ENCODE measurements at regions not wholly inside any gene's neighbourhood (a gene's known extent, or its start where the extent isn't known, plus 50 kb on each side); places are given as distances from the start of the nearest gene placed in this dataset.

DNA sequence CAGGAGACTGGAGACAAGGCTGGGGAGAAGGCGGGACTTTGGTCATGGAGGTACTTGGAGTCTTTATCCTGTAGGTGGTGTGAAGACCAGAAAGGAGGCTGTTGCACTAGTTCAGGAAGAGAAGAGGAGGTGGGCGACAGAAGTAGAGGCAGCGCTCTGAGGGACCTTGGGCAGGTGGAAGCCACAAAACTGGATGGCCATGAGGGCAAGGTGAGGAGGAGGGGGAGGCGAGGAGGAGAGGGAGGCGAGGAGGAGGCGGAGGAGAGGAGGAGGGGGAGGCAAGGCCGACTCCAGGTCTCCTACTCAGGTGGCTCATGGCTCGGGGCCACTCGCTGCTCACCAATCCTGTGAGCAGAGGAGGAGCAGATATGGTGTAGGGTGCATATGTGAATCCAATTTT lies 125.6 kb downstream of the RPLP1 start:
- Histone ChIP-seq H3K9ac (ENCODE audit: low read length) (no peak overlapping the region), H3K4me2 (ENCODE audit: low read length) (no peak overlapping the region), H4K20me1 (ENCODE audit: insufficient read depth, low read length) (no peaks in the 10 kb centered on the region), H3K4me1 (ENCODE audit: insufficient read depth, low read length, severe bottlenecking) (peaks cover 4% of the 10 kb centered on the region), H3F3A (ENCODE audit: insufficient read depth, low read length) (no peaks in the 10 kb centered on the region), H3K36me3 (ENCODE audit: insufficient read depth, low read length) (no peaks in the 10 kb centered on the region), H3K27me3 (ENCODE audit: insufficient read depth, low read length) (peaks cover 6% of the 10 kb centered on the region; the same call in 1 of the 2 replicates), H3K9me2 (ENCODE audit: low read depth, low read length) (no peaks in the 10 kb centered on the region), H3K79me2 (ENCODE audit: insufficient read depth, low read length) (no peaks in the 10 kb centered on the region), H3K27ac (ENCODE audit: low read depth, low read length, poor library complexity, severe bottlenecking) (no peak overlapping the region), H2AFZ (ENCODE audit: low read length) (no peak overlapping the region), H3K4me3 (ENCODE audit: low read depth, low read length, poor library complexity, severe bottlenecking) (no peak overlapping the region), H3K9me3 (ENCODE audit: low read length) (no peaks in the 10 kb centered on the region)
- TF ChIP-seq, protein P1, sequence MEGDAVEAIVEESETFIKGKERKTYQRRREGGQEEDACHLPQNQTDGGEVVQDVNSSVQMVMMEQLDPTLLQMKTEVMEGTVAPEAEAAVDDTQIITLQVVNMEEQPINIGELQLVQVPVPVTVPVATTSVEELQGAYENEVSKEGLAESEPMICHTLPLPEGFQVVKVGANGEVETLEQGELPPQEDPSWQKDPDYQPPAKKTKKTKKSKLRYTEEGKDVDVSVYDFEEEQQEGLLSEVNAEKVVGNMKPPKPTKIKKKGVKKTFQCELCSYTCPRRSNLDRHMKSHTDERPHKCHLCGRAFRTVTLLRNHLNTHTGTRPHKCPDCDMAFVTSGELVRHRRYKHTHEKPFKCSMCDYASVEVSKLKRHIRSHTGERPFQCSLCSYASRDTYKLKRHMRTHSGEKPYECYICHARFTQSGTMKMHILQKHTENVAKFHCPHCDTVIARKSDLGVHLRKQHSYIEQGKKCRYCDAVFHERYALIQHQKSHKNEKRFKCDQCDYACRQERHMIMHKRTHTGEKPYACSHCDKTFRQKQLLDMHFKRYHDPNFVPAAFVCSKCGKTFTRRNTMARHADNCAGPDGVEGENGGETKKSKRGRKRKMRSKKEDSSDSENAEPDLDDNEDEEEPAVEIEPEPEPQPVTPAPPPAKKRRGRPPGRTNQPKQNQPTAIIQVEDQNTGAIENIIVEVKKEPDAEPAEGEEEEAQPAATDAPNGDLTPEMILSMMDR (IDR thresholded peaks at IDR 0.05; ENCODE audit: low read length) = no peak
- TF ChIP-seq EZH2 (IDR thresholded peaks at IDR 0.05; ENCODE audit: borderline replicate concordance, low read length) = no peak

DNA sequence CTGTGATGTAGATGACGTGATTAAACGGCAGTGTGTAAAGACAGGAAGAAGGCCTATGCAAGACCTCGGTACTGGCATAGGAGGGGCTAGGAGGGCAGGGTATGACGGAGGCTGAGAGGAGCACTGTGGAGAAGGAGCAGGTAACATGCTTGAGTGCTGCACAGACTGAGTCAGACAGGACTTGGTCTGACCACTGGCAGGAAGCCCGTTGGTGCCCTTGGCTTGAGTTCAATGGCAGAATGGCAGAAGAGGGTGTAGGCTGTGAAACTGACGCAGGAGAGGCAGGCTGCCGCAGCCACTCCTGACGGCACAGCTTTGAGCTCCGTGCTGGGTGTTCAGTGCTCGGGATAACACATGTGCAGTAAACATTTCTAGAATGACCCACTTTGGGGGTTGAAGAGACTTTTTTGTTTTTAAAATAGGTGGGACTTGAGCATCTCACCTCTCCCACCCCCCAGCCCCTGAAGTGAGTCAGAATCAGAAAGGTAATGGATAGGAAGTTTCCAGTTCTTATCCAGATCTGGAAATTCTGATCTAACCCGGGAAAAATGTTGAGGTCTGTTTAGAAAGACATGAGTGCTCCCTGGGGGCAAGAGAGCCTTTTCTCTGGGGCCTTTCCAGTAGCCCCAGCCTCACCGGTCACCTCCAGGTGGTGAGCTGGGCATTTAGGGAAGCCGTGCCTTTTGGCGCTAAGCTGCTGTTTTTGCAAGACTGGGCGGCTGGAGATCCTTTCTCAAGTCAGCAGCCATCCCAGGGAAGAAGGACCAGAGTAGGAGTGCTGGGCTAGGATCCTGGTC lies 126.4 kb downstream of the RPLP1 start:
- Histone ChIP-seq H3K9ac (ENCODE audit: low read length) (no peak overlapping the region), H3K36me3 (ENCODE audit: insufficient read depth, low read length) (no peaks in the 10 kb centered on the region), H3K9me2 (ENCODE audit: low read depth, low read length) (no peaks in the 10 kb centered on the region), H3K27me3 (ENCODE audit: insufficient read depth, low read length) (peaks cover 10% of the 10 kb centered on the region; the same call in 1 of the 2 replicates), H3K4me3 (ENCODE audit: low read depth, low read length, poor library complexity, severe bottlenecking) (no peak overlapping the region), H3K27ac (ENCODE audit: low read depth, low read length, poor library complexity, severe bottlenecking) (no peak overlapping the region), H3K79me2 (ENCODE audit: insufficient read depth, low read length) (no peaks in the 10 kb centered on the region), H3K9me3 (ENCODE audit: low read length) (no peaks in the 10 kb centered on the region), H3F3A (ENCODE audit: insufficient read depth, low read length) (no peaks in the 10 kb centered on the region), H2AFZ (ENCODE audit: low read length) (no peak overlapping the region), H3K4me2 (ENCODE audit: low read length) (no peak overlapping the region), H4K20me1 (ENCODE audit: insufficient read depth, low read length) (no peaks in the 10 kb centered on the region), H3K4me1 (ENCODE audit: insufficient read depth, low read length, severe bottlenecking) (peaks cover 4% of the 10 kb centered on the region)
- no peak for TF ChIP-seq EZH2 (IDR thresholded peaks at IDR 0.05; ENCODE audit: borderline replicate concordance, low read length)
- TF ChIP-seq, protein P1 (IDR thresholded peaks at IDR 0.05; ENCODE audit: low read length) = no peak

DNA sequence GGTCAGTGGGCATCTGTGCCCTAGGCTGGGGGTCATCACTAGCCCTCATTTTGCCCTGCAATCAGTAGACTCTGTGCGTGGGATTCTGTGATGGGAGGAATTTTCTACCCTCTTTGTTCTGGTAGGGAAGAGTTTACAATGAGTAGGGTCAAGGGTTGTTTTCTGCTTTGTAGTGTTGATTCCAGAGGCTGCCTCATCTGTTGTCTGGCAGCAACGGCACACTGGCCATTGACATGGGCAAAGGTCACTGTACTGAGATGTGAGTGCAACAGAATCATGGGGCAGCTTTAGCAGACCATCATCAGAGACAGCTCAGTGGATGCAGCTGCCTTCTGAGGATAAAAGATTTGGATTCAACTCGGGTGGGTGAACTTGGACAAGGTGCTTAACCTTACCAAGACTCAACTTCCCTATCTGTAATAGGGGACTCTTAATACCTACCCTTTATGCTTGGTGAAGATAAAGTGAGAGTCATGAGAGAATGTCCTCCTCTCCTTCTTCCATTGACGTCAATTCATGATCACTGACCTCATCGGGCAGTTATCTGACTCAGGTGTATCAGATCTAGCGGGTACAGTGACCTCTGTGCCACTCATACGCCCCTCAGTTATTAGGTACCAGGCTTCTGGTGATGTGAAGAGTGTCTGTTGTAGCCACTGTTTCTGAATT lies 127.5 kb downstream of the RPLP1 start:
- peaks cover 10% of the 10 kb centered on the region; the same call in 1 of the 2 replicates for H3K27me3 ChIP-seq (ENCODE audit: insufficient read depth, low read length)
- no peak overlapping the region for H3K4me2 ChIP-seq (ENCODE audit: low read length)
- H3K9me3 ChIP-seq (ENCODE audit: low read length) = no peaks in the 10 kb centered on the region
- H4K20me1 ChIP-seq (ENCODE audit: insufficient read depth, low read length) = no peaks in the 10 kb centered on the region
- no peak overlapping the region for H3K9ac ChIP-seq (ENCODE audit: low read length)
- no peak overlapping the region for H2AFZ ChIP-seq (ENCODE audit: low read length)
- no peak overlapping the region for H3K27ac ChIP-seq (ENCODE audit: low read depth, low read length, poor library complexity, severe bottlenecking)
- no peaks in the 10 kb centered on the region for H3K79me2 ChIP-seq (ENCODE audit: insufficient read depth, low read length)
- TF ChIP-seq, protein P1 (IDR thresholded peaks at IDR 0.05; ENCODE audit: low read length) = no peak
- no peak for TF ChIP-seq EZH2 (IDR thresholded peaks at IDR 0.05; ENCODE audit: borderline replicate concordance, low read length)
- H3K9me2 ChIP-seq (ENCODE audit: low read depth, low read length) = no peaks in the 10 kb centered on the region
- H3K4me3 ChIP-seq (ENCODE audit: low read depth, low read length, poor library complexity, severe bottlenecking) = no peak overlapping the region
- H3K36me3 ChIP-seq (ENCODE audit: insufficient read depth, low read length) = no peaks in the 10 kb centered on the region
- no peaks in the 10 kb centered on the region for H3F3A ChIP-seq (ENCODE audit: insufficient read depth, low read length)
- H3K4me1 ChIP-seq (ENCODE audit: insufficient read depth, low read length, severe bottlenecking) = peaks cover 4% of the 10 kb centered on the region
